ENCODE measurements at regions not wholly inside any gene's neighbourhood (a gene's known extent, or its start where the extent isn't known, plus 50 kb on each side); places are given as distances from the start of the nearest gene placed in this dataset.

GRCh38 chr2:107719141-107719540 is 107.6 kb upstream of the RGPD4 start:
- H3K4ac ChIP-seq (ENCODE audit: low read depth, low read length), result no peak overlapping the region
- H3K79me1 ChIP-seq (ENCODE audit: insufficient read depth, low read depth, low read length, poor library complexity, severe bottlenecking), result no peaks in the 10 kb centered on the region
- H3K56ac ChIP-seq (ENCODE audit: insufficient read length, low read depth, low read length), result no peak overlapping the region
- no peak overlapping the region for H2AFZ ChIP-seq (ENCODE audit: low read length)
- no peak overlapping the region for H3K18ac ChIP-seq (ENCODE audit: insufficient read length, low read depth, low read length)
- H3K4me1 ChIP-seq (ENCODE audit: insufficient read depth, low read length), result no peaks in the 10 kb centered on the region
- H2BK20ac ChIP-seq (ENCODE audit: low read depth, low read length, poor library complexity, severe bottlenecking), result no peak overlapping the region
- H4K91ac ChIP-seq (ENCODE audit: insufficient read length, low read depth, low read length), result no peak overlapping the region
- H2BK5ac ChIP-seq (ENCODE audit: insufficient read length, low read length), result no peak overlapping the region
- H3K9me3 ChIP-seq (ENCODE audit: control insufficient read depth, low read depth, low read length), result no peaks in the 10 kb centered on the region
- no peaks in the 10 kb centered on the region for H3K36me3 Mint-ChIP-seq (ENCODE audit: insufficient read depth in 1 of 3, low read depth in 3 of 3)
- H2BK120ac ChIP-seq (ENCODE audit: low read depth, low read length, poor library complexity, severe bottlenecking), result no peak overlapping the region
- H4K20me1 ChIP-seq (ENCODE audit: control insufficient read depth, insufficient read depth, insufficient read length), result no peaks in the 10 kb centered on the region
- no peak overlapping the region for H4K5ac ChIP-seq (ENCODE audit: insufficient read length, low read depth, low read length)
- H3K79me2 ChIP-seq (ENCODE audit: insufficient read depth, low read length), result no peaks in the 10 kb centered on the region
- no peak overlapping the region for H3T11ph ChIP-seq (ENCODE audit: low read length)
- H4K8ac ChIP-seq (replicated peaks; ENCODE audit: insufficient read length, low read depth, low read length), result no peak overlapping the region
- no peaks in the 10 kb centered on the region for H3K27me3 ChIP-seq (ENCODE audit: insufficient read depth, low read length)
- H3K9me3 Mint-ChIP-seq, result no peaks in the 10 kb centered on the region
- no peak overlapping the region for H3K4me2 ChIP-seq (ENCODE audit: insufficient read depth, insufficient read length, low read length)
- no peak overlapping the region for H2AK5ac ChIP-seq (ENCODE audit: insufficient read length, low read length)
- no peak overlapping the region for H3K4me3 Mint-ChIP-seq
- no CpG with 5 or more reads among the region's 3 CpGs for WGBS (ENCODE audit: extremely low coverage, insufficient read length, low lambda C conversion rate)
- no peak overlapping the region for H2BK15ac ChIP-seq (ENCODE audit: low read depth, low read length)
- DNase-seq, result no peak
- H3K23ac ChIP-seq (ENCODE audit: insufficient read length, low read depth, low read length), result no peak overlapping the region
- H3K27ac ChIP-seq (ENCODE audit: insufficient read length, low read depth, low read length), result no peak overlapping the region
- H3K27me3 Mint-ChIP-seq (ENCODE audit: low read depth), result no peaks in the 10 kb centered on the region
- no peaks in the 10 kb centered on the region for H3K23me2 ChIP-seq (ENCODE audit: insufficient read length, low read depth, low read length, poor library complexity, severe bottlenecking)
- no peak overlapping the region for H3K9ac ChIP-seq (ENCODE audit: extremely low read depth, insufficient read length, low read length)
- TF ChIP-seq, protein P1, sequence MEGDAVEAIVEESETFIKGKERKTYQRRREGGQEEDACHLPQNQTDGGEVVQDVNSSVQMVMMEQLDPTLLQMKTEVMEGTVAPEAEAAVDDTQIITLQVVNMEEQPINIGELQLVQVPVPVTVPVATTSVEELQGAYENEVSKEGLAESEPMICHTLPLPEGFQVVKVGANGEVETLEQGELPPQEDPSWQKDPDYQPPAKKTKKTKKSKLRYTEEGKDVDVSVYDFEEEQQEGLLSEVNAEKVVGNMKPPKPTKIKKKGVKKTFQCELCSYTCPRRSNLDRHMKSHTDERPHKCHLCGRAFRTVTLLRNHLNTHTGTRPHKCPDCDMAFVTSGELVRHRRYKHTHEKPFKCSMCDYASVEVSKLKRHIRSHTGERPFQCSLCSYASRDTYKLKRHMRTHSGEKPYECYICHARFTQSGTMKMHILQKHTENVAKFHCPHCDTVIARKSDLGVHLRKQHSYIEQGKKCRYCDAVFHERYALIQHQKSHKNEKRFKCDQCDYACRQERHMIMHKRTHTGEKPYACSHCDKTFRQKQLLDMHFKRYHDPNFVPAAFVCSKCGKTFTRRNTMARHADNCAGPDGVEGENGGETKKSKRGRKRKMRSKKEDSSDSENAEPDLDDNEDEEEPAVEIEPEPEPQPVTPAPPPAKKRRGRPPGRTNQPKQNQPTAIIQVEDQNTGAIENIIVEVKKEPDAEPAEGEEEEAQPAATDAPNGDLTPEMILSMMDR (conservative IDR thresholded peaks at IDR 0.05), result no peak
- H2BK12ac ChIP-seq (ENCODE audit: insufficient read length, low read depth, low read length), result no peak overlapping the region
- H3K27ac Mint-ChIP-seq, result no peak overlapping the region
- peaks cover 15% of the 10 kb centered on the region in 2 experiments for H3K4me1 Mint-ChIP-seq
- H3K14ac ChIP-seq (ENCODE audit: insufficient read depth, low read length), result no peak overlapping the region

All from H9 (cell line).